CD14-positive monocyte (primary cell): ENCODE measurements at regions not wholly inside any gene's neighbourhood (a gene's known extent, or its start where the extent isn't known, plus 50 kb on each side); places are given as distances from the start of the nearest gene placed in this dataset.
A peak's percentile ranks its signal among the peaks of the same experiment; 100 is the strongest.

Experiments
- DNase-seq, 3 donors: peaks; one replicate each; pipeline ENCODE4 v3.0.0-alpha.2; 2011 to 2022
- H2AFZ ChIP-seq: 2 replicates; pipeline ENCODE4 v1.6.0; 2012; ENCODE audit warnings: mild to moderate bottlenecking, low read depth, low read length, inconsistent platforms; ENCODE audit not compliant: insufficient read depth, poor library complexity, severe bottlenecking
- H3K27ac ChIP-seq, 2 donors: 1 replicate in 1 of 2; 2 replicates in 1 of 2; pipeline ENCODE4 v1.5.1; 2012 to 2013; ENCODE audit warnings: low read length in 2 of 2, control low read depth in 1 of 2, inconsistent platforms in 1 of 2, low read depth in 1 of 2, mild to moderate bottlenecking in 1 of 2
- H3K27me3 ChIP-seq, 2 donors: one replicate each; pipeline versions ENCODE4 v1.6.0 to v1.6.1; 2011 to 2013; ENCODE audit warnings: low read length in 2 of 2; ENCODE audit not compliant: control insufficient read depth in 2 of 2, insufficient read depth in 2 of 2
- H3K36me3 ChIP-seq, 2 donors: replicated peaks in 1 of 2; 1 replicate in 1 of 2; 2 replicates in 1 of 2; pipeline versions ENCODE4 v1.5.1 to v1.6.1; 2012 to 2013; ENCODE audit warnings: low read length in 2 of 2, control low read depth in 1 of 2, inconsistent platforms in 1 of 2, mild to moderate bottlenecking in 1 of 2; ENCODE audit not compliant: insufficient read depth in 2 of 2, control insufficient read depth in 1 of 2
- H3K4me1 ChIP-seq, 2 donors: 1 replicate in 1 of 2; 2 replicates in 1 of 2; pipeline versions ENCODE4 v1.5.1 to v1.6.1; 2012 to 2013; ENCODE audit warnings: low read length in 2 of 2, control low read depth in 1 of 2, inconsistent platforms in 1 of 2, mild to moderate bottlenecking in 1 of 2, moderate library complexity in 1 of 2; ENCODE audit not compliant: insufficient read depth in 2 of 2, control insufficient read depth in 1 of 2
- H3K4me2 ChIP-seq: replicated peaks from 2 replicates; pipeline ENCODE3; 2012; ENCODE audit warnings: low read length, moderate library complexity, mild to moderate bottlenecking; ENCODE audit not compliant: poor library complexity, severe bottlenecking; ENCODE audit errors: extremely low read depth
- H3K4me3 ChIP-seq, 3 experiments: fragments of 200-600 bp in 1 of 3; sonication (generic) in 1 of 3; replicated peaks in 1 of 3; 1 replicate in 2 of 3; 2 replicates in 1 of 3; pipeline ENCODE4 v1.5.1; 2011 to 2013; ENCODE audit warnings: low read length in 3 of 3, mild to moderate bottlenecking in 3 of 3, control low read depth in 2 of 3, low read depth in 2 of 3, inconsistent platforms in 1 of 3, moderate library complexity in 1 of 3
- H3K79me2 ChIP-seq: 2 replicates; pipeline ENCODE4 v1.6.0; 2012; ENCODE audit warnings: mild to moderate bottlenecking, control low read depth, inconsistent platforms, low read length, moderate library complexity; ENCODE audit not compliant: insufficient read depth
- H3K9ac ChIP-seq: 2 replicates; pipeline ENCODE4 v1.6.0; 2017; ENCODE audit warnings: low read length, mild to moderate bottlenecking; ENCODE audit not compliant: insufficient read depth, poor library complexity, severe bottlenecking
- H3K9me3 ChIP-seq, 2 donors: replicated peaks in 1 of 2; 1 replicate in 1 of 2; 2 replicates in 1 of 2; pipeline versions ENCODE4 v1.5.1 to v1.6.1; 2012 to 2013; ENCODE audit warnings: low read length in 2 of 2, control low read depth in 1 of 2; ENCODE audit not compliant: control insufficient read depth in 1 of 2, insufficient read depth in 1 of 2
- H4K20me1 ChIP-seq: 2 replicates; pipeline ENCODE4 v1.6.0; 2012; ENCODE audit warnings: mild to moderate bottlenecking, low read length, control low read depth, moderate library complexity; ENCODE audit not compliant: insufficient read depth
- H3K27ac Mint-ChIP-seq, 7 donors: one replicate each; pipeline ENCODE4 v1.8.0; 2020; ENCODE audit warnings: mild to moderate bottlenecking in 7 of 7, mixed read lengths in 7 of 7, moderate library complexity in 6 of 7, inconsistent platforms in 2 of 7
- H3K27me3 Mint-ChIP-seq, 3 donors: one replicate each; pipeline ENCODE4 v1.8.0; 2021 to 2022; ENCODE audit warnings: low read depth in 3 of 3, mild to moderate bottlenecking in 3 of 3, mixed read lengths in 3 of 3, moderate library complexity in 3 of 3, inconsistent platforms in 1 of 3
- H3K36me3 Mint-ChIP-seq, 2 donors: one replicate each; pipeline ENCODE4 v1.8.0; 2020; ENCODE audit warnings: mixed read lengths in 2 of 2, inconsistent platforms in 1 of 2, mild to moderate bottlenecking in 1 of 2
- H3K4me1 Mint-ChIP-seq: one replicate; pipeline ENCODE4 v1.8.0; 2020; ENCODE audit warnings: mild to moderate bottlenecking, mixed read lengths
- H3K4me3 Mint-ChIP-seq, 2 donors: one replicate each; pipeline ENCODE4 v1.8.0; 2020; ENCODE audit warnings: mild to moderate bottlenecking in 2 of 2, mixed read lengths in 2 of 2, moderate library complexity in 1 of 2
- H3K9me3 Mint-ChIP-seq, 7 donors: one replicate each; pipeline ENCODE4 v1.8.0; 2020 to 2022; ENCODE audit warnings: mixed read lengths in 7 of 7, mild to moderate bottlenecking in 6 of 7, moderate library complexity in 6 of 7, inconsistent platforms in 2 of 7
- CTCF ChIP-seq: fragments of 200-600 bp; IDR thresholded peaks from one replicate; pipeline ENCODE4 v1.8.0; 2022; ENCODE audit warnings: antibody characterized with exemption, mild to moderate bottlenecking
- WGBS: methylation state at CpG from one replicate; pipeline ENCODE4 v1.1.5; 2013; ENCODE audit warnings: missing lambda C conversion rate; ENCODE audit not compliant: insufficient coverage; 5-methylcytosine and 5-hydroxymethylcytosine counted together
- intact Hi-C, 2 donors: fragments of 100-400 bp; cut with micrococcal nuclease; formaldehyde crosslinking; loops; one replicate each; pipeline versions ENCODE4 v1.15.0 to v1.15.1; 2023

- WGBS: 87% methylated on average over 11 of the region's 11 CpGs
- Histone ChIP-seq H3K9ac (no peak overlapping the region), H3K27me3 (no peaks in the 10 kb centered on the region), H3K4me2 (no peak overlapping the region), H2AFZ (peak overlapping the region; percentile 38), H3K36me3 (no peaks in the 10 kb centered on the region), H3K4me3 (no peak overlapping the region), H4K20me1 (no peaks in the 10 kb centered on the region), H3K27ac (no peak overlapping the region), H3K79me2 (no peaks in the 10 kb centered on the region), H3K4me1 (peaks cover 9 to 21% of the 10 kb centered on the region in 2 donors), H3K9me3 (no peaks in the 10 kb centered on the region)
- H3K27ac Mint-ChIP-seq: peak overlapping the region in 1 of 7 donors; percentile 18
- peaks cover 0 to 3% (median 2%) of the 10 kb centered on the region in 7 donors for H3K9me3 Mint-ChIP-seq
- intact Hi-C loops: no loop called here
- H3K27me3 Mint-ChIP-seq: peaks cover 0 to 4% (median 0%) of the 10 kb centered on the region in 3 donors
- no peaks in the 10 kb centered on the region for H3K36me3 Mint-ChIP-seq
- no peak for TF ChIP-seq CTCF
- peaks cover 23% of the 10 kb centered on the region for H3K4me1 Mint-ChIP-seq
- no peak overlapping the region for H3K4me3 Mint-ChIP-seq
- DNase-seq: no peak
Measured at GRCh38 chr22:27603111-27603799, 198.3 kb downstream of the MN1 start.

GRCh38 chr22:27603800-27604144, 197.8 kb downstream of the MN1 start:
- TF ChIP-seq CTCF: no peak
- H3K4me2 ChIP-seq: no peak overlapping the region
- Mint-ChIP-seq H3K27me3 (peaks cover 0 to 4% (median 0%) of the 10 kb centered on the region in 3 donors), H3K27ac (no peak overlapping the region), H3K9me3 (peaks cover 0 to 3% (median 2%) of the 10 kb centered on the region in 7 donors), H3K4me1 (peaks cover 19% of the 10 kb centered on the region), H3K4me3 (no peak overlapping the region), H3K36me3 (no peaks in the 10 kb centered on the region)
- no peaks in the 10 kb centered on the region for H3K79me2 ChIP-seq
- intact Hi-C loops: no loop called here
- H3K4me3 ChIP-seq: no peak overlapping the region
- H2AFZ ChIP-seq: peak overlapping the region; percentile 38
- no peaks in the 10 kb centered on the region for H3K9me3 ChIP-seq
- DNase-seq: peak in 1 of 3 donors; percentile 32
- 10% methylated on average over 7 of the region's 9 CpGs for WGBS
- H3K4me1 ChIP-seq: peaks cover 6 to 15% of the 10 kb centered on the region in 2 donors
- no peak overlapping the region for H3K27ac ChIP-seq
- H4K20me1 ChIP-seq: no peaks in the 10 kb centered on the region
- H3K27me3 ChIP-seq: no peaks in the 10 kb centered on the region
- no peak overlapping the region for H3K9ac ChIP-seq
- H3K36me3 ChIP-seq: no peaks in the 10 kb centered on the region
